ENCODE measurements at regions not wholly inside any gene's neighbourhood (a gene's known extent, or its start where the extent isn't known, plus 50 kb on each side); places are given as distances from the start of the nearest gene placed in this dataset.

- BruUV-seq (replicated peaks): no TSS peak
- H3K36me3 ChIP-seq (ENCODE audit: control insufficient read depth in 1 of 2, insufficient read depth in 2 of 2, low read length in 2 of 2): no peaks in the 10 kb centered on the region
These were observed 417.3 kb downstream of the GABRB3 start for GRCh38 chr15:26355472-26356074.

More at GRCh38 chr15:26355472-26356074, 417.3 kb downstream of the GABRB3 start:
- H3K4me1 ChIP-seq (ENCODE audit: control insufficient read depth in 1 of 2, insufficient read depth in 2 of 2, low read length in 2 of 2): no peaks in the 10 kb centered on the region
- H3K4me2 ChIP-seq (ENCODE audit: low read length): no peak overlapping the region
- intact Hi-C loops (cut with micrococcal nuclease): no loop called here
- H3K27ac ChIP-seq (ENCODE audit: low read depth, low read length): no peak overlapping the region
- ATAC-seq (no peak), DNase-seq (ENCODE audit: low read depth, low spot score) (no peak)
- no peaks in the 10 kb centered on the region for H4K20me1 ChIP-seq (ENCODE audit: insufficient read depth)
- no peaks in the 10 kb centered on the region for H3K9me2 ChIP-seq (ENCODE audit: insufficient read depth)
- CTCF ChIA-PET: no interaction called here
- no peaks in the 10 kb centered on the region for H3K27me3 ChIP-seq (ENCODE audit: insufficient read depth, low read length)
- no peak overlapping the region for H3K9ac ChIP-seq (ENCODE audit: low read length)
- no peak overlapping the region for H3K4me3 ChIP-seq (replicated peaks in 1 of 2; ENCODE audit: low read depth in 1 of 2, low read length in 2 of 2)
- H2AFZ ChIP-seq (ENCODE audit: low read depth, low read length, poor library complexity, severe bottlenecking): no peak overlapping the region
- RAD21 ChIA-PET (ENCODE audit: low non-redundant PET in 1 of 2, low total read pairs in 2 of 2, uncharacterized antibody in 2 of 2, unreplicated experiment in 2 of 2): no interaction called here
- POLR2A ChIA-PET: no interaction called here
- H3K79me2 ChIP-seq (ENCODE audit: insufficient read depth, low read length): no peaks in the 10 kb centered on the region
- H3K9me3 ChIP-seq (ENCODE audit: control insufficient read depth in 1 of 2, insufficient read depth in 1 of 2, low read depth in 1 of 2, low read length in 2 of 2): peaks cover 10 to 43% of the 10 kb centered on the region in 2 experiments; a peak in 2 of 4 replicates
- TF ChIP-seq JUND (IDR thresholded peaks at IDR 0.05) (no peak), RAD21 (IDR thresholded peaks at IDR 0.05; ENCODE audit: low read depth) (no peak), ZNF274 (IDR thresholded peaks at IDR 0.05; ENCODE audit: low read depth, low read length) (no peak), EZH2phosphoT487 (IDR thresholded peaks at IDR 0.05; ENCODE audit: borderline replicate concordance) (no peak), TCF7L2 (IDR thresholded peaks at IDR 0.05; ENCODE audit: borderline replicate concordance, extremely low read depth, insufficient read depth, insufficient read length) (no peak), SP1 (IDR thresholded peaks at IDR 0.05; ENCODE audit: low read depth) (no peak), FOSL1 (IDR thresholded peaks at IDR 0.05; ENCODE audit: low read depth) (no peak), ZBTB33 (IDR thresholded peaks at IDR 0.05; ENCODE audit: extremely low read depth, insufficient replicate concordance, low read length) (no peak), YY1 (IDR thresholded peaks at IDR 0.05; ENCODE audit: extremely low read depth, insufficient replicate concordance, low read depth, low read length) (no peak), ZFX (IDR thresholded peaks at IDR 0.05) (no peak), POLR2AphosphoS5 (IDR thresholded peaks at IDR 0.05; ENCODE audit: low read depth, low read length) (no peak), CEBPB (IDR thresholded peaks at IDR 0.05; ENCODE audit: low read depth) (no peak), EZH2 (IDR thresholded peaks at IDR 0.05) (no peak)
